ENCODE measurements at regions not wholly inside any gene's neighbourhood (a gene's known extent, or its start where the extent isn't known, plus 50 kb on each side); places are given as distances from the start of the nearest gene placed in this dataset.

DNA sequence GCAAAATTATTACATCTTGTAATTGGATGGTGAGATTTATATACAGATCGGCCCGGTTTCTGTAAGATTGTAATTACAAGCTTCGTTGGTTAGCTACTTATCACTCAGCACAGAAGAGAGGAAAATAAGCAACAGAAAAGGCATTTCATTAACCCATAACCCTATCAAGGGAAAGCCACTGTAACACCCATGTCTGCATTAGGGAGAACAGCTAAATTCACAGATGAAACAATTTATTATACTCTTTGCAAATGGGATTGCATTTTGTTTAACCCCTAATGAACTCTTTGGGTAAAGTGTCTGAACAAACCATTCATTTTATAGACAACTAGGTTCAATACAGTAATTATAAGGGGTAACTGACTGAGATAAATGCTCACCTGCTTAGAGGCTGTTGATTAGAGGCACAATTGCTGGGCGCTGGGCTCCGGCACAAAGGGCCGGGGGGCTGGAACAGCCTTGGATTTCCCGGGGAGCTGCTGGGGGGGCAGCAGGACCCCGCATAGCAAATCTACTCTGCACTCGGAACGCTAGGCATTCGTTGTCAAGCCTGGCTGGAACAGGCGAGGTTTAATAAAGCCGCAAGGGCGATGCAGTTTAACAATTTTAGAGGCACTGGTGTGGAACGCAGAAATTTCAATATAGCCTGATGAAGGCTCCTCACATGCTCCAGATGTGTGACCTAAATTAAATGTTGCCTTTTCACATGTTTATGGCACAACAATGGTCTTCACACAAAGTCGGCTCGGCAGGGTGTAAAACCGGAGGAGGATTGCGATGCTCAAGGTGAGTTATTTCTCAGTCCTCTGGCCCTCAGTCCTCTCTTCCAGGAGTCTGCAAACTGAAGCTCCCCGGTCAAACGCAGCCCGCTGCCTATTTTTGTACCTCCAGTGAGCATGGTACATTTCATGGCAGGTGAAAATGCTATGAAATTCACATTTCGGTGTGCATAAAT lies 134.0 kb upstream of the IRX6 start:
- intact Hi-C loops (cut with micrococcal nuclease), result no loop called here
- ChIA-PET CTCF (interaction anchor here (0.6 to 1.2 kb wide), 2 partner anchors 10 to 24 kb away, joined by 3 read pairs; no protein-coding TSS in a partner anchor), POLR2A (no interaction called here)
- no peak overlapping the region for H3K27ac Mint-ChIP-seq (ENCODE audit: low read depth, unreplicated experiment)
- DNase-seq (ENCODE audit: unreplicated experiment), result no peak
- TF ChIP-seq, protein P1, sequence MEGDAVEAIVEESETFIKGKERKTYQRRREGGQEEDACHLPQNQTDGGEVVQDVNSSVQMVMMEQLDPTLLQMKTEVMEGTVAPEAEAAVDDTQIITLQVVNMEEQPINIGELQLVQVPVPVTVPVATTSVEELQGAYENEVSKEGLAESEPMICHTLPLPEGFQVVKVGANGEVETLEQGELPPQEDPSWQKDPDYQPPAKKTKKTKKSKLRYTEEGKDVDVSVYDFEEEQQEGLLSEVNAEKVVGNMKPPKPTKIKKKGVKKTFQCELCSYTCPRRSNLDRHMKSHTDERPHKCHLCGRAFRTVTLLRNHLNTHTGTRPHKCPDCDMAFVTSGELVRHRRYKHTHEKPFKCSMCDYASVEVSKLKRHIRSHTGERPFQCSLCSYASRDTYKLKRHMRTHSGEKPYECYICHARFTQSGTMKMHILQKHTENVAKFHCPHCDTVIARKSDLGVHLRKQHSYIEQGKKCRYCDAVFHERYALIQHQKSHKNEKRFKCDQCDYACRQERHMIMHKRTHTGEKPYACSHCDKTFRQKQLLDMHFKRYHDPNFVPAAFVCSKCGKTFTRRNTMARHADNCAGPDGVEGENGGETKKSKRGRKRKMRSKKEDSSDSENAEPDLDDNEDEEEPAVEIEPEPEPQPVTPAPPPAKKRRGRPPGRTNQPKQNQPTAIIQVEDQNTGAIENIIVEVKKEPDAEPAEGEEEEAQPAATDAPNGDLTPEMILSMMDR (IDR thresholded peaks at IDR 0.05; ENCODE audit: unreplicated experiment), result no peak
- no peaks in the 10 kb centered on the region for H3K9me3 Mint-ChIP-seq (ENCODE audit: unreplicated experiment)
- no TSS peak for BruUV-seq (replicated peaks)
- peaks cover 32% of the 10 kb centered on the region for H3K27me3 Mint-ChIP-seq (ENCODE audit: insufficient read depth, unreplicated experiment)
- H3K36me3 Mint-ChIP-seq (ENCODE audit: insufficient read depth, unreplicated experiment), result no peaks in the 10 kb centered on the region
- H3K4me3 Mint-ChIP-seq (ENCODE audit: unreplicated experiment), result no peak overlapping the region
- no peaks in the 10 kb centered on the region for H3K4me1 Mint-ChIP-seq (ENCODE audit: insufficient read depth, unreplicated experiment)

GRCh38 chr16:55192734-55193133 lies 131.3 kb upstream of the IRX6 start:
- intact Hi-C loops (cut with micrococcal nuclease), result no loop called here
- H3K4me1 Mint-ChIP-seq (ENCODE audit: insufficient read depth, unreplicated experiment), result no peaks in the 10 kb centered on the region
- CTCF ChIA-PET, result interaction anchor here (0.9 kb wide), 1 partner anchor 9 kb away, joined by 3 read pairs; no protein-coding TSS in a partner anchor
- H3K27me3 Mint-ChIP-seq (ENCODE audit: insufficient read depth, unreplicated experiment), result peaks cover 16% of the 10 kb centered on the region
- TF ChIP-seq, protein P1 (IDR thresholded peaks at IDR 0.05; ENCODE audit: unreplicated experiment), result no peak
- no peak for DNase-seq (ENCODE audit: unreplicated experiment)
- no peaks in the 10 kb centered on the region for H3K9me3 Mint-ChIP-seq (ENCODE audit: unreplicated experiment)
- no TSS peak for BruUV-seq (replicated peaks)
- H3K4me3 Mint-ChIP-seq (ENCODE audit: unreplicated experiment), result no peak overlapping the region
- no peak overlapping the region for H3K27ac Mint-ChIP-seq (ENCODE audit: low read depth, unreplicated experiment)
- H3K36me3 Mint-ChIP-seq (ENCODE audit: insufficient read depth, unreplicated experiment), result no peaks in the 10 kb centered on the region
- POLR2A ChIA-PET, result no interaction called here

GRCh38 chr16:55203570-55203969 lies 120.4 kb upstream of the IRX6 start:
- CTCF ChIA-PET, result interaction anchor here (0.6 kb wide), 1 partner anchor 263 kb away, joined by 3 read pairs; no protein-coding TSS in a partner anchor
- no peak overlapping the region for H3K4me3 Mint-ChIP-seq (ENCODE audit: unreplicated experiment)
- no peaks in the 10 kb centered on the region for H3K36me3 Mint-ChIP-seq (ENCODE audit: insufficient read depth, unreplicated experiment)
- no peak overlapping the region for H3K27ac Mint-ChIP-seq (ENCODE audit: low read depth, unreplicated experiment)
- no TSS peak for BruUV-seq (replicated peaks)
- no peaks in the 10 kb centered on the region for H3K4me1 Mint-ChIP-seq (ENCODE audit: insufficient read depth, unreplicated experiment)
- TF ChIP-seq, protein P1 (IDR thresholded peaks at IDR 0.05; ENCODE audit: unreplicated experiment), result no peak
- no peak for DNase-seq (ENCODE audit: unreplicated experiment)
- POLR2A ChIA-PET, result no interaction called here
- intact Hi-C loops (cut with micrococcal nuclease), result no loop called here
- no peaks in the 10 kb centered on the region for H3K9me3 Mint-ChIP-seq (ENCODE audit: unreplicated experiment)
- no peaks in the 10 kb centered on the region for H3K27me3 Mint-ChIP-seq (ENCODE audit: insufficient read depth, unreplicated experiment)

DNA sequence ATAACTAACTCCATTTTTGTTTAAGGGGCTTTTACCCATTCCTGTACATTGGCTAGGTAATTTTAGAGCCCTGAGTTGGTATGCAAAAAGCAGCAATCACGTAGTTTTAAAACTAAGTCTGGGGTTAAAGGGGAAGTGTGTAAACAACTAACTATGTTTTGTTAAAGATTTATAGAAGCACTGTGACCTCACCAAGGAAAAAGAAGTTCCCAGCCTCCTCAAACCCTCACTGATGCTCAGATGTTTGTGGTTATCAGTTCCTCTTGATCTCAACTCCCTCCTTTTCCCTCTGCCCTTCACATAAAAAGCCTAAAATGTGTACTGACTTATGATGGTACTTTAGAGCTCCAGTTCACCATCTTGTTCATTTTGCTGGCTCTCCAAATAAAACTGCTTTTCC lies 119.9 kb upstream of the IRX6 start:
- DNase-seq (ENCODE audit: unreplicated experiment), result no peak
- TF ChIP-seq, protein P1 (IDR thresholded peaks at IDR 0.05; ENCODE audit: unreplicated experiment), result no peak
- intact Hi-C loops (cut with micrococcal nuclease), result no loop called here
- Mint-ChIP-seq H3K4me3 (ENCODE audit: unreplicated experiment) (no peak overlapping the region), H3K4me1 (ENCODE audit: insufficient read depth, unreplicated experiment) (no peaks in the 10 kb centered on the region), H3K27ac (ENCODE audit: low read depth, unreplicated experiment) (no peak overlapping the region), H3K9me3 (ENCODE audit: unreplicated experiment) (no peaks in the 10 kb centered on the region), H3K36me3 (ENCODE audit: insufficient read depth, unreplicated experiment) (no peaks in the 10 kb centered on the region), H3K27me3 (ENCODE audit: insufficient read depth, unreplicated experiment) (no peaks in the 10 kb centered on the region)
- ChIA-PET POLR2A (interaction anchor here (0.7 kb wide), 2 partner anchors 60 to 61 kb away, joined by 3 read pairs; no protein-coding TSS in a partner anchor), CTCF (no interaction called here)
- BruUV-seq (replicated peaks), result no TSS peak
